GM19023 (cell line): ENCODE measurements at regions not wholly inside any gene's neighbourhood (a gene's known extent, or its start where the extent isn't known, plus 50 kb on each side); places are given as distances from the start of the nearest gene placed in this dataset.
A peak's percentile ranks its signal among the peaks of the same experiment; 100 is the strongest.

Source experiments
- ATAC-seq: cut with Tn5 transposase; IDR thresholded peaks from one replicate; pipeline ENCODE4 v1.9.1; 2021; ENCODE audit warnings: mild to moderate bottlenecking, moderate library complexity; ENCODE audit not compliant: unreplicated experiment

GRCh38 chr1:221806236-221806635 is 64.3 kb upstream of the DUSP10 start:
- no peak for ATAC-seq

GRCh38 chr1:221805121-221805520 is 63.2 kb upstream of the DUSP10 start:
- no peak for ATAC-seq

GRCh38 chr1:221804303-221804702 is 62.4 kb upstream of the DUSP10 start:
- no peak for ATAC-seq

- no peak for ATAC-seq
Observed at GRCh38 chr1:221801773-221802516, 60.1 kb upstream of the DUSP10 start.

GRCh38 chr1:221801251-221801661 is 59.4 kb upstream of the DUSP10 start:
- ATAC-seq: no peak

DNA sequence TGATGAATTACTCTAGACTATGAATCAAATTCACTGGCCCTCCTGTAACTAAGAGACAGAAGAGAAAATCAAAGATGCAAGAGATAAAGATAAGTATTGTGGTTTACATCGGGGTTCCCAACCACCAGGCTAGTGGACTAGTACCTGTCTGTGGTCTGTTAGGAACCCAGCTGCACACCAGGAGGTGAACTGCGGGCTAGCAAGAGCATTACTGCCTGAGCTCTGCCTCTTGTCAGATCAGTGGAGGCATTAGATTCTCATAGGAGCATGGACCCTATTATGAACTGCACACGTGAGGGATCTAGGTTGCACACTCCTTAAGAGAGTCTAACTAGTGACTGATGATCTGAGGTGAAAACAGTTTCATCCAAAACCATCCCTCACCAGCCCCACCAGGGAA is 58.9 kb upstream of the DUSP10 start:
- ATAC-seq: no peak

DNA sequence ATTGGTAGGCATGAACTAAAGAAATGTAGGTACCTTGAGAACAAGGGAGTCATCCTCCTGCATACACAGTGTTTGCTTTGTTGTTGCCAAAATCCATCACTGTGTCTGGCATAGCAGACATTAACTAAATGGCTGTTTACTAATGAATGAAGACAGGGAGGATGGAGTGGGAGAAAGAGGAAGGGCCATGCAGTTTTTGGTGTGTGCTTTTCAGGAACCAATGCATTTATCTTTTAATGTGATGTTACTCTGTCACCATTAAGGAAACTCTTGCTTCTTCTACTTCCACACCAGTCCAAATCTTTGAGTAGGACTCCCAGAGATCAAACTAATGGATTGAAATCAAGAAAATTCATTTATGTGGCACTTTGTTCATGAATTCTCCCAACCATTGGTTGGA is 55.6 kb upstream of the DUSP10 start:
- ATAC-seq: no peak

GRCh38 chr1:221796700-221797099 is 54.8 kb upstream of the DUSP10 start:
- no peak for ATAC-seq

DNA sequence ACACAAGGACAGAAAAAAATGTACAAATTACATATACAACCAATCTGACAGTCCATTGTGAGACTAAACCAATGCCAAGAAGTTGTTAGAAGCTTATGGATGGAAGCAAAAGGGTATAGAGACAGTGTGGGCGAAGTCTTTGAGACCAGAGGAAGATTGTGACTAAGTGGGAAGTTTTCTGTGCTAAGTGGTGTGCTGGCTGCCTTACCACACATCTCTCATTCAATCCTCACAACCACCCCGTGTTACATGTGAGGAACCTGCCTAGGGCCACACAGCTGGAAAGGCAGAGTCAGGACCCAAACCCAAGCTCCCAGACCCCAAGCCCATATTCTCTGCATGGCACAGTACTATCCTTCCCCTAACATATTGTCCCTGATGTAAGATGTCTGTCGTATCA is 53.5 kb upstream of the DUSP10 start:
- ATAC-seq: peak; percentile 46

DNA sequence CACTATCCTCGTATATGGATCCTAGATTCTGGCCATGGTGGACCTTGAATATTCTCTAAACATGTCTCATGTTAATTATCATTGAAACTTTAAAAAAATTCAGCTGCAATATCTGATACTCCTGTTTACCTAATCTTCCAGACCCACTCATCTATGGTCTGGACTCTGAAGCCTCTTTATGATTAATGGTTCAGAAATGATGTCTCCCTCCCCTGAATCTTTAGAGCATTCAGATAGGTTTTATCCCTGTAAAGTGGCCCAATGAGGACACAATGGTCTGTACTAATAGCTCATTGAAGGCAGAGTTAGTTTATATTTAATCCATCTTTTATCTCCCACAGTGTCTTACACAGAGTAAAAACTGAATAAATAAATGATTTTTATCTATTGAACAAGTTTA is 53.0 kb upstream of the DUSP10 start:
- no peak for ATAC-seq

GRCh38 chr1:221794079-221794670 is 52.3 kb upstream of the DUSP10 start:
- ATAC-seq: peak; percentile 61

DNA sequence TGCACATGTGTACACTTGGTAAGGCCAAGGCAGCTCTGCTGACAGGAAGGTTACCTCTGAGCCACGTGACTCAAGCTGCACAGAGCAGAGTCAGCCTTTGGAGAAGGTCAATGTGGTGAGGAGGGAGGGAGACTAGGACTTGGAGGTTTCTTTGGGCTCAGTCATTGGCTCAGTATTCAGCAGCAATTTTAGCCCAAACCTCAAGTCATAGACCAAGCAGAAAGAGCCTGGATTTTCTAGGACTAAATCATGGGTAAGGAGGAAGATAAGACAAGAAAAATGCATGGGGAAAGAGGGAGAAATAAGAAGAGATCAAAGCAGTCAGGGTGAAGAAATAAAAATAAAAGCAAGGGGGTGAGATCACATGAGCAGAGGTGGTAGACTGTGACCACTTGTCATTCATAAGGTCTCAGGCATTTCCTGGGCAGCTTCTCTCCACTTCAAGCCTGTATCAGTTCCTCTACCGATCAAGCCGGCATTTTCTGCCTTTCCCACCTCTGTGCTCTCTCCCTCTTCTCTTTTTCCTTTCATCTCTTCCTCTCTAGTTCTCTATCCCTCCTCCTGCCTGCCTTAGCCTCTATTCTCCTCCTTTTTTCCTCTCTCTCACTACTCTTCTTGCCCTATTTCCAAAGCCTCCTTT is 51.7 kb upstream of the DUSP10 start:
- ATAC-seq: peak; percentile 76

GRCh38 chr1:221791846-221792245 is 50.0 kb upstream of the DUSP10 start:
- no peak for ATAC-seq
